Activated naive CD8-positive, alpha-beta T cell treated with anti-CD3 and anti-CD28 coated beads, Interleukin-2, amount 10 ng/mL, durations not matched to agents 7 days and 5 days (primary cell): ENCODE measurements at regions not wholly inside any gene's neighbourhood (a gene's known extent, or its start where the extent isn't known, plus 50 kb on each side); places are given as distances from the start of the nearest gene placed in this dataset.
A peak's percentile ranks its signal among the peaks of the same experiment; 100 is the strongest.
"Not testable (repeated sequence)": the region's sequence is repeated elsewhere in the genome, so short reads cannot be mapped to it uniquely, and the experiment has no call there.

ENCODE experiments used
- ATAC-seq: fragments of 150-1000 bp; cut with Tn5 transposase; one replicate; pipeline ENCODE4 v1.10.0; 2021; ENCODE audit warnings: low read depth, moderate library complexity
- POLR2A ChIA-PET: fragments of 350-600 bp; sonication (Branson Sonifier 250); formaldehyde crosslinking; loops from one replicate; lab custom pipeline; 2021; ENCODE audit warnings: antibody characterized with exemption; lab: Charles Lee
- DNase-seq: peaks from one replicate; pipeline ENCODE4 v3.0.0; 2021
- H3K27ac Mint-ChIP-seq: one replicate; pipeline ENCODE4 v1.8.0; 2022; ENCODE audit warnings: mild to moderate bottlenecking, mixed read lengths
- H3K27me3 Mint-ChIP-seq: one replicate; pipeline ENCODE4 v1.8.0; 2022; ENCODE audit warnings: mild to moderate bottlenecking, moderate library complexity, mixed read lengths
- H3K36me3 Mint-ChIP-seq: one replicate; pipeline ENCODE4 v1.8.0; 2021; ENCODE audit warnings: mild to moderate bottlenecking, mixed read lengths
- H3K4me1 Mint-ChIP-seq: one replicate; pipeline ENCODE4 v1.8.0; 2021; ENCODE audit warnings: mixed read lengths
- H3K4me3 Mint-ChIP-seq: one replicate; pipeline ENCODE4 v1.8.0; 2022; ENCODE audit warnings: mild to moderate bottlenecking, moderate library complexity, mixed read lengths
- H3K9me3 Mint-ChIP-seq: one replicate; pipeline ENCODE4 v1.8.0; 2021; ENCODE audit warnings: mixed read lengths

GRCh38 chr7:24117903-24118499, 166.0 kb upstream of the NPY start:
- ATAC-seq, H3K27me3 Mint-ChIP-seq, H3K4me1 Mint-ChIP-seq, DNase-seq, H3K36me3 Mint-ChIP-seq, H3K9me3 Mint-ChIP-seq, H3K27ac Mint-ChIP-seq, H3K4me3 Mint-ChIP-seq, POLR2A ChIA-PET: not testable (repeated sequence)

GRCh38 chr7:24119852-24120251, 164.1 kb upstream of the NPY start:
- H3K4me1 Mint-ChIP-seq: no peaks in the 10 kb centered on the region
- no peak overlapping the region for H3K4me3 Mint-ChIP-seq
- ATAC-seq: no peak
- no peaks in the 10 kb centered on the region for H3K36me3 Mint-ChIP-seq
- POLR2A ChIA-PET: no interaction called here
- peaks cover 7% of the 10 kb centered on the region for H3K27me3 Mint-ChIP-seq
- H3K9me3 Mint-ChIP-seq: no peaks in the 10 kb centered on the region
- DNase-seq: no peak
- H3K27ac Mint-ChIP-seq: no peak overlapping the region

GRCh38 chr7:24123076-24123475, 160.9 kb upstream of the NPY start:
- no peak for ATAC-seq
- Mint-ChIP-seq H3K36me3 (no peaks in the 10 kb centered on the region), H3K9me3 (no peaks in the 10 kb centered on the region), H3K27ac (no peak overlapping the region), H3K4me1 (no peaks in the 10 kb centered on the region), H3K4me3 (no peak overlapping the region), H3K27me3 (peaks cover 19% of the 10 kb centered on the region)
- POLR2A ChIA-PET: interaction anchor here (0.6 kb wide), 1 partner anchor 648 kb away, joined by 3 read pairs; no protein-coding TSS in a partner anchor
- no peak for DNase-seq

- H3K4me1 Mint-ChIP-seq: no peaks in the 10 kb centered on the region
- H3K27ac Mint-ChIP-seq: no peak overlapping the region
- no peak overlapping the region for H3K4me3 Mint-ChIP-seq
- H3K27me3 Mint-ChIP-seq: peaks cover 36% of the 10 kb centered on the region
- no peaks in the 10 kb centered on the region for H3K36me3 Mint-ChIP-seq
- POLR2A ChIA-PET: no interaction called here
- no peaks in the 10 kb centered on the region for H3K9me3 Mint-ChIP-seq
- DNase-seq: no peak
- ATAC-seq: no peak
These were observed 158.2 kb upstream of the NPY start for GRCh38 chr7:24125765-24126164.

- H3K27ac Mint-ChIP-seq: no peak overlapping the region
- peaks cover 45% of the 10 kb centered on the region for H3K27me3 Mint-ChIP-seq
- POLR2A ChIA-PET: no interaction called here
These were observed 156.1 kb upstream of the NPY start for GRCh38 chr7:24127930-24128329.

GRCh38 chr7:24129597-24129996, 154.4 kb upstream of the NPY start:
- DNase-seq (no peak), ATAC-seq (no peak)
- Mint-ChIP-seq H3K4me3 (no peak overlapping the region), H3K4me1 (peaks cover 10% of the 10 kb centered on the region), H3K36me3 (no peaks in the 10 kb centered on the region), H3K27me3 (peaks cover 40% of the 10 kb centered on the region), H3K27ac (no peak overlapping the region), H3K9me3 (no peaks in the 10 kb centered on the region)
- POLR2A ChIA-PET: no interaction called here

More at GRCh38 chr7:24127930-24128329, 156.1 kb upstream of the NPY start:
- no peak for DNase-seq
- no peaks in the 10 kb centered on the region for H3K9me3 Mint-ChIP-seq
- no peaks in the 10 kb centered on the region for H3K36me3 Mint-ChIP-seq
- ATAC-seq: no peak
- H3K4me3 Mint-ChIP-seq: no peak overlapping the region
- no peaks in the 10 kb centered on the region for H3K4me1 Mint-ChIP-seq

GRCh38 chr7:24130631-24131030, 153.4 kb upstream of the NPY start:
- ATAC-seq: no peak
- Mint-ChIP-seq H3K4me3 (no peak overlapping the region), H3K27me3 (peaks cover 35% of the 10 kb centered on the region), H3K27ac (no peak overlapping the region), H3K9me3 (no peaks in the 10 kb centered on the region), H3K4me1 (peaks cover 17% of the 10 kb centered on the region), H3K36me3 (no peaks in the 10 kb centered on the region)
- DNase-seq: no peak
- POLR2A ChIA-PET: no interaction called here

- H3K27ac Mint-ChIP-seq: no peak overlapping the region
- H3K4me1 Mint-ChIP-seq: peaks cover 17% of the 10 kb centered on the region
- ATAC-seq: peak; percentile 56
- POLR2A ChIA-PET: no interaction called here
- H3K27me3 Mint-ChIP-seq: peaks cover 32% of the 10 kb centered on the region
- H3K9me3 Mint-ChIP-seq: no peaks in the 10 kb centered on the region
- DNase-seq: no peak
- no peaks in the 10 kb centered on the region for H3K36me3 Mint-ChIP-seq
- H3K4me3 Mint-ChIP-seq: no peak overlapping the region
These were observed 150.3 kb upstream of the NPY start for GRCh38 chr7:24133691-24134090.

- peaks cover 23% of the 10 kb centered on the region for H3K27me3 Mint-ChIP-seq
- H3K4me3 Mint-ChIP-seq: no peak overlapping the region
- H3K4me1 Mint-ChIP-seq: peaks cover 17% of the 10 kb centered on the region
- H3K36me3 Mint-ChIP-seq: no peaks in the 10 kb centered on the region
- no peak for ATAC-seq
- POLR2A ChIA-PET: no interaction called here
- no peaks in the 10 kb centered on the region for H3K9me3 Mint-ChIP-seq
- DNase-seq: no peak
- H3K27ac Mint-ChIP-seq: no peak overlapping the region
These were observed 149.5 kb upstream of the NPY start for GRCh38 chr7:24134535-24134934.

GRCh38 chr7:24135003-24135817, 148.8 kb upstream of the NPY start:
- ATAC-seq (no peak), DNase-seq (no peak)
- H3K9me3 Mint-ChIP-seq: no peaks in the 10 kb centered on the region
- POLR2A ChIA-PET: no interaction called here
- no peak overlapping the region for H3K27ac Mint-ChIP-seq
- H3K36me3 Mint-ChIP-seq: no peaks in the 10 kb centered on the region
- H3K4me3 Mint-ChIP-seq: peak overlapping the region; percentile 2
- peaks cover 17% of the 10 kb centered on the region for H3K4me1 Mint-ChIP-seq
- peaks cover 18% of the 10 kb centered on the region for H3K27me3 Mint-ChIP-seq

- H3K36me3 Mint-ChIP-seq: no peaks in the 10 kb centered on the region
These were observed 146.7 kb upstream of the NPY start for GRCh38 chr7:24137338-24137737.

GRCh38 chr7:24138343-24138742, 145.6 kb upstream of the NPY start:
- H3K27me3 Mint-ChIP-seq: peaks cover 13% of the 10 kb centered on the region
- ATAC-seq: no peak
- H3K27ac Mint-ChIP-seq: no peak overlapping the region
- POLR2A ChIA-PET: no interaction called here
- DNase-seq: no peak
- H3K9me3 Mint-ChIP-seq: no peaks in the 10 kb centered on the region
- no peaks in the 10 kb centered on the region for H3K36me3 Mint-ChIP-seq
- H3K4me3 Mint-ChIP-seq: no peak overlapping the region
- H3K4me1 Mint-ChIP-seq: peaks cover 17% of the 10 kb centered on the region

More at GRCh38 chr7:24137338-24137737, 146.7 kb upstream of the NPY start:
- DNase-seq: no peak
- Mint-ChIP-seq H3K27ac (no peak overlapping the region), H3K4me3 (no peak overlapping the region), H3K9me3 (no peaks in the 10 kb centered on the region), H3K4me1 (peaks cover 17% of the 10 kb centered on the region), H3K27me3 (peaks cover 9% of the 10 kb centered on the region)
- ATAC-seq: no peak
- POLR2A ChIA-PET: no interaction called here

GRCh38 chr7:24140001-24140400, 144.0 kb upstream of the NPY start:
- Mint-ChIP-seq H3K4me3 (no peak overlapping the region), H3K27ac (no peak overlapping the region), H3K4me1 (peaks cover 5% of the 10 kb centered on the region), H3K27me3 (peaks cover 13% of the 10 kb centered on the region), H3K9me3 (no peaks in the 10 kb centered on the region), H3K36me3 (no peaks in the 10 kb centered on the region)
- DNase-seq: no peak
- POLR2A ChIA-PET: no interaction called here
- no peak for ATAC-seq

GRCh38 chr7:24141874-24142509, 142.0 kb upstream of the NPY start:
- Mint-ChIP-seq H3K27ac (no peak overlapping the region), H3K27me3 (peaks cover 20% of the 10 kb centered on the region), H3K36me3 (no peaks in the 10 kb centered on the region), H3K9me3 (no peaks in the 10 kb centered on the region), H3K4me3 (no peak overlapping the region), H3K4me1 (no peaks in the 10 kb centered on the region)
- DNase-seq: no peak
- no peak for ATAC-seq
- POLR2A ChIA-PET: no interaction called here
